GM21619 (cell line): ENCODE measurements at regions not wholly inside any gene's neighbourhood (a gene's known extent, or its start where the extent isn't known, plus 50 kb on each side); places are given as distances from the start of the nearest gene placed in this dataset.

Experiments
- ATAC-seq: cut with Tn5 transposase; IDR thresholded peaks from one replicate; pipeline ENCODE4 v1.9.1; 2021; ENCODE audit not compliant: unreplicated experiment

- no peak for ATAC-seq
These were observed 310.5 kb downstream of the GPAM start for GRCh38 chr10:111873041-111873440.

- ATAC-seq = no peak
These were observed 309.9 kb downstream of the GPAM start for GRCh38 chr10:111873621-111874135.

GRCh38 chr10:111874576-111874975 lies 309.0 kb downstream of the GPAM start:
- ATAC-seq = no peak

- ATAC-seq = no peak
These were observed 307.8 kb downstream of the GPAM start for GRCh38 chr10:111875725-111876124.

- no peak for ATAC-seq
These were observed 306.3 kb downstream of the GPAM start for GRCh38 chr10:111877258-111877657.

GRCh38 chr10:111879969-111880368 lies 303.6 kb downstream of the GPAM start:
- no peak for ATAC-seq

GRCh38 chr10:111885046-111885445 lies 298.5 kb downstream of the GPAM start:
- ATAC-seq = no peak

GRCh38 chr10:111885919-111886318 lies 297.6 kb downstream of the GPAM start:
- no peak for ATAC-seq

- ATAC-seq = no peak
These were observed 296.3 kb downstream of the GPAM start for GRCh38 chr10:111887266-111887665.

GRCh38 chr10:111890046-111890445 lies 293.5 kb downstream of the GPAM start:
- ATAC-seq = no peak

GRCh38 chr10:111916011-111916410 lies 267.6 kb downstream of the GPAM start:
- no peak for ATAC-seq

GRCh38 chr10:111921821-111922220 lies 261.7 kb downstream of the GPAM start:
- no peak for ATAC-seq

- ATAC-seq = no peak
These were observed 260.5 kb downstream of the GPAM start for GRCh38 chr10:111923032-111923431.

GRCh38 chr10:111926286-111926685 lies 257.3 kb downstream of the GPAM start:
- ATAC-seq = no peak

- no peak for ATAC-seq
These were observed 249.6 kb downstream of the GPAM start for GRCh38 chr10:111933937-111934336.

- ATAC-seq = no peak
These were observed 248.6 kb downstream of the GPAM start for GRCh38 chr10:111934931-111935330.

GRCh38 chr10:111936143-111936542 lies 247.4 kb downstream of the GPAM start:
- no peak for ATAC-seq

- ATAC-seq = no peak
These were observed 239.2 kb downstream of the GPAM start for GRCh38 chr10:111944331-111944730.

GRCh38 chr10:111953949-111954348 lies 229.6 kb downstream of the GPAM start:
- no peak for ATAC-seq

GRCh38 chr10:111954386-111954785 lies 229.2 kb downstream of the GPAM start:
- no peak for ATAC-seq

- no peak for ATAC-seq
These were observed 226.7 kb downstream of the GPAM start for GRCh38 chr10:111956841-111957240.

- ATAC-seq = no peak
These were observed 220.6 kb downstream of the GPAM start for GRCh38 chr10:111962951-111963350.

GRCh38 chr10:111967116-111967515 lies 216.4 kb downstream of the GPAM start:
- no peak for ATAC-seq

- ATAC-seq = no peak
These were observed 216.0 kb downstream of the GPAM start for GRCh38 chr10:111967547-111967946.
